IMR-90 (cell line): ENCODE measurements at regions not wholly inside any gene's neighbourhood (a gene's known extent, or its start where the extent isn't known, plus 50 kb on each side); places are given as distances from the start of the nearest gene placed in this dataset.

ENCODE experiments used
- BHLHE40 ChIP-seq: fragments of 150-350 bp; IDR thresholded peaks from 2 replicates; pipeline ENCODE4 v1.6.1; 2016; ENCODE audit warnings: mild to moderate bottlenecking, low read depth, low read length
- CEBPB ChIP-seq: IDR thresholded peaks from 2 replicates; pipeline ENCODE4 v1.6.1; 2012; ENCODE audit warnings: low read depth, low read length, improper control_type of control experiment
- CTCF ChIP-seq: conservative IDR thresholded peaks from 2 replicates; pipeline ENCODE4 v1.5.1; 2012; ENCODE audit warnings: mild to moderate bottlenecking, low read depth, low read length, improper control_type of control experiment
- ELK1 ChIP-seq: fragments of 150-350 bp; IDR thresholded peaks from 2 replicates; pipeline ENCODE4 v1.6.1; 2016; ENCODE audit warnings: low read depth, mild to moderate bottlenecking, low read length, moderate library complexity, borderline replicate concordance
- FOS ChIP-seq: fragments of 150-350 bp; IDR thresholded peaks from 2 replicates; pipeline ENCODE4 v1.6.1; 2016; ENCODE audit warnings: low read depth, low read length
- MAFK ChIP-seq: IDR thresholded peaks from 2 replicates; pipeline ENCODE4 v1.6.1; 2012; ENCODE audit warnings: low read depth, low read length, improper control_type of control experiment
- MAZ ChIP-seq: IDR thresholded peaks from 2 replicates; pipeline ENCODE4 v1.6.1; 2012; ENCODE audit warnings: low read depth, mild to moderate bottlenecking, low read length, improper control_type of control experiment, moderate library complexity, borderline replicate concordance
- NFE2L2 ChIP-seq: fragments of 150-350 bp; IDR thresholded peaks from 2 replicates; pipeline ENCODE4 v1.6.1; 2016; ENCODE audit warnings: low read depth, mild to moderate bottlenecking, low read length
- POLR2A ChIP-seq: IDR thresholded peaks from 2 replicates; pipeline ENCODE4 v1.6.1; 2012; ENCODE audit warnings: mild to moderate bottlenecking, low read depth, low read length
- RAD21 ChIP-seq: IDR thresholded peaks from 2 replicates; pipeline ENCODE4 v1.6.1; 2012; ENCODE audit warnings: low read length, improper control_type of control experiment
- RCOR1 ChIP-seq: IDR thresholded peaks from 2 replicates; pipeline ENCODE4 v1.6.1; 2012; ENCODE audit warnings: mild to moderate bottlenecking, low read length, improper control_type of control experiment; ENCODE audit not compliant: insufficient replicate concordance
- RFX5 ChIP-seq: IDR thresholded peaks from 2 replicates; pipeline ENCODE4 v1.8.0; 2012; ENCODE audit warnings: low read depth, mild to moderate bottlenecking, low read length, moderate library complexity
- SMC3 ChIP-seq: fragments of 150-350 bp; IDR thresholded peaks from 2 replicates; pipeline ENCODE4 v1.6.1; 2016; ENCODE audit warnings: low read depth, mild to moderate bottlenecking, antibody characterized with exemption, low read length, moderate library complexity

- TF ChIP-seq CTCF = no peak
- no peak for TF ChIP-seq POLR2A
- TF ChIP-seq CEBPB = peak; percentile 89
- no peak for TF ChIP-seq RAD21
- no peak for TF ChIP-seq SMC3
- no peak for TF ChIP-seq BHLHE40
- no peak for TF ChIP-seq MAFK
- TF ChIP-seq FOS = no peak
- no peak for TF ChIP-seq ELK1
- no peak for TF ChIP-seq MAZ
- TF ChIP-seq RCOR1 = no peak
- no peak for TF ChIP-seq RFX5
- TF ChIP-seq NFE2L2 = no peak
Observed at GRCh38 chr2:200728630-200729029, 83.1 kb upstream of the BZW1 start.
